Loucy (cell line): ENCODE measurements at regions not wholly inside any gene's neighbourhood (a gene's known extent, or its start where the extent isn't known, plus 50 kb on each side); places are given as distances from the start of the nearest gene placed in this dataset.

Experiments
- EZH2phosphoT487 ChIP-seq: fragments of 200-600 bp; IDR thresholded peaks from 2 replicates; pipeline ENCODE4 v1.6.1; 2018; ENCODE audit warnings: antibody characterized with exemption, mild to moderate bottlenecking, moderate library complexity, borderline replicate concordance
- TF ChIP-seq, protein P1 (sequence below): fragments of 200-600 bp; sonication (generic); conservative IDR thresholded peaks from 2 replicates; pipeline ENCODE4 v1.5.1; 2014; ENCODE audit warnings: mild to moderate bottlenecking, antibody characterized with exemption, low read length

DNA sequence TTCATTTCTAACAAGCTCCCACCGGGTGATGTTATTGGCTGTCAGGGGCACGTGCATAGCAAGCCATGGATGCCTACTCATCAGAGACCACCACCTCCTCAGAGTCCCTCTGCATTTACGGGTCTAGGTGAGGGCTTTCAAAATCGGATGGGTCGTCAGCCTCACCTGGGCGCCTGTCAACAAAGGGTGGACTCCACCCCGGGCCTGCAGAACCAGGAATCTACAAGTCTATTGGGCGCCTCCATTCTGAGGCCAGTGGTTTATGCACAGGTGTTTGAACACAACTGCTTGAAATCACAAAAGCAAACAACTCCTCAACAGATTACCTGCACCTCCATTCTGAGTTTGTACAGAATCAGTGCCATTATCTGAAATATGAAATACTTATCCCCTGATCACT, 318.9 kb downstream of the PTTG2 start:
- TF ChIP-seq, protein P1, sequence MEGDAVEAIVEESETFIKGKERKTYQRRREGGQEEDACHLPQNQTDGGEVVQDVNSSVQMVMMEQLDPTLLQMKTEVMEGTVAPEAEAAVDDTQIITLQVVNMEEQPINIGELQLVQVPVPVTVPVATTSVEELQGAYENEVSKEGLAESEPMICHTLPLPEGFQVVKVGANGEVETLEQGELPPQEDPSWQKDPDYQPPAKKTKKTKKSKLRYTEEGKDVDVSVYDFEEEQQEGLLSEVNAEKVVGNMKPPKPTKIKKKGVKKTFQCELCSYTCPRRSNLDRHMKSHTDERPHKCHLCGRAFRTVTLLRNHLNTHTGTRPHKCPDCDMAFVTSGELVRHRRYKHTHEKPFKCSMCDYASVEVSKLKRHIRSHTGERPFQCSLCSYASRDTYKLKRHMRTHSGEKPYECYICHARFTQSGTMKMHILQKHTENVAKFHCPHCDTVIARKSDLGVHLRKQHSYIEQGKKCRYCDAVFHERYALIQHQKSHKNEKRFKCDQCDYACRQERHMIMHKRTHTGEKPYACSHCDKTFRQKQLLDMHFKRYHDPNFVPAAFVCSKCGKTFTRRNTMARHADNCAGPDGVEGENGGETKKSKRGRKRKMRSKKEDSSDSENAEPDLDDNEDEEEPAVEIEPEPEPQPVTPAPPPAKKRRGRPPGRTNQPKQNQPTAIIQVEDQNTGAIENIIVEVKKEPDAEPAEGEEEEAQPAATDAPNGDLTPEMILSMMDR = no peak
- no peak for TF ChIP-seq EZH2phosphoT487
